Hematopoietic multipotent progenitor cell treated with erythropoietin and hydrocortisone succinate and interleukin-3 and kit ligand, for 6 days (in vitro differentiated cells): ENCODE measurements at regions not wholly inside any gene's neighbourhood (a gene's known extent, or its start where the extent isn't known, plus 50 kb on each side); places are given as distances from the start of the nearest gene placed in this dataset.

ENCODE experiments used
- DNase-seq: peaks from one replicate; pipeline ENCODE4 v3.0.0-alpha.2; 2015

- DNase-seq, result no peak
Observed at GRCh38 chr3:44104043-44104442, 137.6 kb upstream of the TOPAZ1 start.

- peak; percentile 14 for DNase-seq
Observed at GRCh38 chr3:44104668-44105321, 136.9 kb upstream of the TOPAZ1 start.

DNA sequence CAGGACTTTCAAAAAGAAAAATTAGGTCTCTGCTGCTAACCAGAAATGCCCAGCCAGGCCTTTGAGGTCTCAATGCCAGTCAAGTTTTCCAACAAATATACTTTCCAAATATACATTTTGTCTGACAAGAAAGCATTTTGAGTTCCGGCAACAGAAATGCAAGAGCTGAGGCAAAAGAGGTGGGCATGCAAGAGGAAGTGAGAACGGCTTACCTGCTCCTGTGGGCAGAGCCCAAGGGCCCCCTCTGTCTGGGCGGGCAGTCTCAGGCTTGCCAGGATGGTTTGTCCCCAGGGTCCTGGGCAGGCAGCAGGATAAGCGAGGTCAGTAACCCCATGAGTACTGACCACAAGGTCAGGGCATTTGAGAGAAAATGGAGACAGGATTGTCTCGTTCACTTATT is 136.1 kb upstream of the TOPAZ1 start:
- DNase-seq, result no peak

- no peak for DNase-seq
Observed at GRCh38 chr3:44106756-44107155, 134.9 kb upstream of the TOPAZ1 start.

GRCh38 chr3:44108481-44108880 is 133.2 kb upstream of the TOPAZ1 start:
- no peak for DNase-seq

DNA sequence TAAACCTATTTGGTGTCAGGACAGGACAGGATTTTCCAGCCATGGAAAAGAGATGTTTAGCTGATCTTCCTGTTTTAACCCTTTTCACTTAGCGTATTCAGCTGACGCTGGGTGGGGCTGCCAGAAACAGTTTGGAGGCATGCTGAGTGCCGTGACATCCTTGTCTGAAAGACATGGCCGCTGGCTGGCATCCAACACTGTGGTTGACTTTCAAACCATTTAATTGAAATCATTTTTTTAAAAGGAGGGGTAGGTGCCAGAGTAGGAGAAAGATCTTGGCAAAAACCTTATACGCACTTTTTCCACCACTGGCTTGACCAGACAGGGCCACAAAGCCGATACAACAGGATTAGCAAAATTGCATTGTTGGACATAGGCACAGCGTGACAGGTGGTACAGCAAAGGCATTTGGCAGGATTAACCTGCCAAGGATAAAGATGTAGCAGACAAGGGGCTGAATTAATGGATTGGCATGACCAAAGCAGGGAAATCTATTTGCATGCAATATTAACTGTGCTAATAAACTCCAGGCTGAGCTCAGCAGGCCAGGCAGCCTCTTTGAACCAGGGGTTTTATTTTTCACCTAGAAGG is 131.8 kb upstream of the TOPAZ1 start:
- DNase-seq, result peak; percentile 8

GRCh38 chr3:44110648-44111047 is 131.0 kb upstream of the TOPAZ1 start:
- no peak for DNase-seq

- no peak for DNase-seq
Observed at GRCh38 chr3:44111482-44111881, 130.2 kb upstream of the TOPAZ1 start.

- DNase-seq, result peak; percentile 50
Observed at GRCh38 chr3:44114142-44114541, 127.5 kb upstream of the TOPAZ1 start.

- DNase-seq, result no peak
Observed at GRCh38 chr3:44117239-44117638, 124.4 kb upstream of the TOPAZ1 start.

DNA sequence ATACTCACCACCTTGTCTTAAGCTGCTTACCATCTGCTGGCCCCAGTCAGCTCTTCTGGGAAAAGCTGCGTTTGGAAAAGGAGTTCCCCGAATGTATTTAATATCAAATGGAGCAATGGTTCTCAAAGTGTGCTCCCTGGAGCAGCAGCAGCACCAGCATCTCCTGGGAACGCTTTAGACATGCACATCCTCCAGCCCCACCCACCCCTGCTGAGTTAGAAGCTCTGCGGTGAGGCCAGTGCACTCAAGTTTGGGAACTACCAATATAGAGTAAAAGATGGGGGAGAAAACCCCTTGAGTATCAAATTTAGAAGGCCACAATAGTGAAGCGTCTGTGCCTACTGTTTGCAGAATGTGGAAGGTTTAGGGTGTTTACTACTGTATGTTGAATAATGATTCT is 124.0 kb upstream of the TOPAZ1 start:
- no peak for DNase-seq

DNA sequence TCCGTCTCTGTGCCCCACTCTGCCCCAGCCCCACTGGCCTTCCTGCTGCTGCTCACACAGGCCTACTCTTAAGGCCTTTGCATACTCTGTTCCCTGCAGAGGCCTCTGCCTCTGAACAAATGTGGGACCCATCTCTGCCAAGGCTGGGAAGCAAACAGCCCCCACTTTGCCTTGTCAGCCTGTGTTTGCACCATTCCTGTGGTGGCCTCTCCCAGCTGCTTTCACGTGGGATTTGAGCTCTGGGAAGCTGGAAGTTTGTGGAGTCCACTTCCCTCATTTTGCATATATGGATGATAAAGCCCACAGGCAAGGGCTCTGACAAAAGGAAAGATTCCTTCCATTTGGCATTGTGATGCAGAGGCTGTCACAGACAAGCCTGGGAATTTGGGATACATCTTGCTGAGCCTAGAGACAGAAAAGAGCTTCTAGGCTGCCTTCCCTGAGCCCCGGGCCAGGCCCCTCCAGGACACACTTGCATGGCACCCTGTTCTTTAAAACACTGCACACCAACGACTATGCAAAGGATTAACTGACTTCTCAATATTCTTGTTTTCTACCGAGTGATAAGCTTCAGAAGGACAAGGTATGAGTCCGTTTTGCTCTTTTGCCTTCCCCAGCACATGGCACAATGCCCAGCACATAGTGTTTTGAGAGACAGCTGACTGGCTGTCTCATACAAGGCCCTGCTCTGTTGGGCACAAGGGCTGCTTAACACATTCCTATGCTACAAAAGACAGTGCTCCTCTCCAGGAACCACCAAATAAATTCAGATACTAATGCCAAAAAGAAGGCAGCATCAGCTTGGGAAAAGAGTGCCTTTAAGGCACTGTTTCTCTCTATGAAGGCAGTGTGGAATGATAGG is 120.7 kb upstream of the TOPAZ1 start:
- no peak for DNase-seq

DNA sequence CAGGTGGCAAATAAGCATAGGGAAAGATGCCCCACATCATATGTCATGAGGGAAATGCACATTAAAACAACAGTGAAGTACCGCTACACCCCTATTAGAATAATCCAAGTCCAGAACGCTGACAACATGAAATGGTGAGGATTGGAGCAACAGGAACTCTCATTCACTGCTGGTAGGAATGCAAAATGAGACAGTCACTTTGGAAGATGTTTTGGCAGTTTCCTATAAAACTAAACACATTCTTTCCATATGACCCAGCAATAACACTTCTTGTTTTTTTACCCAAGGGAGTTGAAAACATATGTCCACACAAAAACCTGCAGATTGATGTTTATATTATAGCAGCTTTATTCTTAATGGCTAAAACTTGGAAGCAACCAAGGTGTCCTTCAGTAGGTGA is 116.4 kb upstream of the TOPAZ1 start:
- DNase-seq, result no peak

DNA sequence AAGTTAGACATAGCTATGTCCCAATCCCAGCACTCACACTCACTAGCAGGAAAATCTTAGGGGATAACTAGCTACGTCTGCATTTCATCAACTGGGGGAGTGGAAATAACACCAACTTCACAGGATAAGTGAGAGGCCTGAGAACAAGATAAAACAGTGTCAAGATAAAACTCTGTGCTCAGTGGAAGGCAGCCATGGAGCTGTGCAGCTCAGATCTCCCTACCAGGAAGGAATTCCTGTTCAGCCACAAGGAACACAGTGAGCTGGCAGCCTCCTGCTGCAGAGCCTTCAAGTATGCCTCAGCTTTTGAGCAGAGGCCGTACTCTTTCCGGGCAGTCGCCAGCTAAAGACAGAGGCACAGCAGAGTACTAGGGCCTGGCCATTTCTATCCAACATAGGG is 115.8 kb upstream of the TOPAZ1 start:
- no peak for DNase-seq

DNA sequence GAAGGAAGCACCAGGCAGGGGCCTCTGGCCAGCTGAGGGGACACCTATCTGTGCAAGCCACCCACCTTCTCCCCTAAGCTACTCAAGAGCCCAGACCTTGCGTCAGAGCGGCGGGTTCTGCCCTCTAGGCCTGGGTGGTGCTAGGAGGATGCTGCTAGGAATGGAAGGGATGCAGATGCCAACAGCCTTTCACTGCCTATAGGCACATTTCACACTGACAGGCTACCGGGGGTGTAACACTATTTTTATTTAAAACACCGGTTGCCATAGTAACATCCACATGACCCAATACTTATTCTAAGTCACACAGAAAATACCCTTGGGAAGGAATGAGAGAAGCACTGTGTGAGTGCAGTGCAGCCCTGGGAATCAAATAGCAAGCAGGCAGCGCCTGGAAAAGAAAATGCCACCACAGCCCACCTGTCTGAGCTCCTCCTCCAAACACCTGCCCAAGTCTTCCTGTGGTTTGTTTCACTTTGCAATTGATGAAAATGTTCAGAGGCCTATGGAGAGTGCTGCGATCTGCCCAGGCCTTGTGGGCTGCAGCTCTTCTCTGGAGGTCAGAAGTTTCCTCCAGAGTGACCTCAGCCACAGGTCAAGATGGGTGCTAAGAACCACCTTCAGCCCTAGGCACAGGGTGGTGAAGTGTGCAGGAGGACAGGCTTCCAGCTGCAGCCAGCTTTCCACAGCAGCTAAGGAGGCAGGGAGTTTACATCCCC is 113.5 kb upstream of the TOPAZ1 start:
- DNase-seq, result no peak

DNA sequence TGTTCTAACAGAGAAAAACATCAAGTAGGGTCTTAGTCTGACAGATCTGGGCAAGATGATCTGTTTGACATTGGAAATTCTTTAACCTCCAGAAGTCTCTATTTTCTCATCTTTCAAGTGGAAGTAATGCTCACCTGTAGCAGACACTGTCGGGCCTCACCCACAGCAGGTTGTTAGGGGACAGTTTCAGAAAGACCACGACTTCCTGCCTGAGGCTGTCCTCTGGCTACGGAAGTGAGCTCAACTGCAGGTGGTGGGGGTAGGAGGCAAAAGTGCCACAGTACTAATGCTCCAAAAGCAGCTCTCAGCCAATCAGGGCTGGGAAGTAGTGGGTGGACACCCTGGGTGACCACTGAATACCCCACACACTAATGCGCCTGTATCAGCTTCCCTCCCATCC is 111.4 kb upstream of the TOPAZ1 start:
- DNase-seq, result no peak

DNA sequence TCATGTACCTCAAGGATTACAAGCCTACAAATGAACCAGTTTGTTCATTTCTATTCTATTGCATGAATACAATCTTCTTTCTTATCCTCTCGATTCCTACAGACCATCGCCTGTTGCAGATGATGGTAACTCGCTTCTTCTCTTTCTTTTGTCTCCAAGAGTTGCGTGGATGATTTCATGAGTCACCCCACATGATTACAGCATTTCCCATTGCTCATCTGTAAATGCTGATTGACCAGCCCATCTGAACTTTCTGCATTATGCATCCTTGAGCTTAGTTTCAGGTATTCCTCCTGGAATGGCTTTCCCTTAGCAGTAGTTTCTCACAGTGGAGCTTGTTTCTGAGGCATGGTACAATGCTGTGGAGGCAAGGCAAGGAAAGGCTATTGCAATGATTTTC is 109.6 kb upstream of the TOPAZ1 start:
- no peak for DNase-seq

DNA sequence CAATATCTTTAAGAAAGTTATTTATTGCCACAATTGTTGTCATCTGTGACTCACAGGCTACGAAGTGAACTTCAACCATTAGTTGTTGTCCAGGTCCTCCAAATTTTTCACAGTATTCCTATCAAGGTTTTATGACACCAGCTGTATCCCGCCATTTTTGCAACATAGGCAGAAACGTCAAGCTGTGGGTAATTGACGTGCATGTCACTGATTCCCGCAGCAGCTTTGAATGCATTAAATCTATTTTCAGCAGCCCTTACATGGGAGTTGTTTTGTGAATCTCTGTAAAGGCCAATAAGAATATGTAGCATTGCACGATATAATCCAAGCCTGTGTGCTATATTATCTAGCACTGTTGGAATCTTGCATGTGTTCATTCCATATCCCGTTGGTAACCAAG is 109.1 kb upstream of the TOPAZ1 start:
- DNase-seq, result no peak

GRCh38 chr3:44136421-44136820 is 105.3 kb upstream of the TOPAZ1 start:
- peak; percentile 19 for DNase-seq

DNA sequence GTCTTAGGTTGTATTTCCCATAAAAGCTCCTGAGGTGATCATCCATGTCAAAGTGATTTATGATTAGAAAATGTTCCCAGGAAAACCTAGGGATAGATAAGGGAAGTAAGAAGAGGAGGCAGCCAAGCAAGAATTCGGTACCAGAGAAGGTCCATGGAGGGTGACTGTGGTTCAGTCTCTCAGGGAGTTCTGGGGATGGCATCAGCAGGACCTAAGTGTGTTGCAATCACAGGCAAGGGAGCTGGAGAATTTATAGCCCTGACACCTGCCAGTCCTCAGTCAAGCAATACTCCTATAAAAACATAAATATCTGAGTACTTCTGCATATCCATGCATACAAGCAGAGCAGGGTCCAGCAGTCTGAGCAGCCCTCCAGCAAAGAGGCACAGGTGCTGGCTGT is 95.6 kb upstream of the TOPAZ1 start:
- no peak for DNase-seq

GRCh38 chr3:44159696-44160300 is 81.9 kb upstream of the TOPAZ1 start:
- DNase-seq, result no peak

DNA sequence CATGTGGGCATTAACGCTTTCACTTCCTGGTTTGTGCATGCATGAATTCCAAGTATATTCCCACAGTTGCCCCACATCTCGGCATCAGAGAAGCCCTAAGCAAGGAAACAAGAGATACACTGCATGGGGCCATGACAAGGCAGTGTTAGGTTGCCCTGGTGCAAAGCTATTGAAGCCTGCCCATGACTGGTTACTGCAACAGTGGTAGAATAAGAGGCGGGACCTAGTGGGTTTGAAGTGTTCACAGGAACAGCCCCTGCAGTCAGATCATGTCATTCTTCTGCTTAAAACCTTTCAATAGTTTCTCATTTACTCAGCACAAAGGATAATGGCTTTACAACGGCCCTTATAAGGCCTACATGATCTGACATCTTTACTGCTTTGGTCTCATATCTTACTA is 80.9 kb upstream of the TOPAZ1 start:
- no peak for DNase-seq

- no peak for DNase-seq
Observed at GRCh38 chr3:44171891-44172290, 69.8 kb upstream of the TOPAZ1 start.
